GM10266 (cell line): ENCODE measurements at regions not wholly inside any gene's neighbourhood (a gene's known extent, or its start where the extent isn't known, plus 50 kb on each side); places are given as distances from the start of the nearest gene placed in this dataset.

ENCODE experiments used
- DNase-seq: peaks from one replicate; pipeline ENCODE4 v3.0.0; 2012; ENCODE audit errors: extremely low spot score
- CTCF ChIP-seq: IDR thresholded peaks from 2 replicates; pipeline ENCODE4 v1.5.1; 2012; ENCODE audit warnings: mild to moderate bottlenecking, low read depth; ENCODE audit not compliant: control insufficient read depth, insufficient read depth; ENCODE audit errors: missing control alignments

GRCh38 chr1:221431068-221431651 is 310.7 kb downstream of the DUSP10 start:
- TF ChIP-seq CTCF: no peak
- DNase-seq: no peak

GRCh38 chr1:221431961-221432360 is 309.9 kb downstream of the DUSP10 start:
- TF ChIP-seq CTCF: no peak

GRCh38 chr1:221435504-221435904 is 306.4 kb downstream of the DUSP10 start:
- peak; percentile 44 for DNase-seq
- TF ChIP-seq CTCF: peak; percentile 81

More at GRCh38 chr1:221431961-221432360, 309.9 kb downstream of the DUSP10 start:
- DNase-seq: no peak

- DNase-seq: no peak
- no peak for TF ChIP-seq CTCF
Observed at GRCh38 chr1:221437171-221437570, 304.7 kb downstream of the DUSP10 start.

GRCh38 chr1:221437926-221438325 is 304.0 kb downstream of the DUSP10 start:
- no peak for TF ChIP-seq CTCF
- DNase-seq: no peak

- no peak for TF ChIP-seq CTCF
Observed at GRCh38 chr1:221439008-221439746, 302.7 kb downstream of the DUSP10 start.

More at GRCh38 chr1:221439008-221439746, 302.7 kb downstream of the DUSP10 start:
- DNase-seq: peak; percentile 5
